Naive thymus-derived CD4-positive, alpha-beta T cell (primary cell): ENCODE measurements at regions not wholly inside any gene's neighbourhood (a gene's known extent, or its start where the extent isn't known, plus 50 kb on each side); places are given as distances from the start of the nearest gene placed in this dataset.
"Not testable (repeated sequence)": the region's sequence is repeated elsewhere in the genome, so short reads cannot be mapped to it uniquely, and the experiment has no call there.

Source experiments
- ATAC-seq: fragments of 150-1000 bp; cut with Tn5 transposase; 2 replicates; pipeline ENCODE4 v1.10.0; 2021; ENCODE audit warnings: mild to moderate bottlenecking, moderate library complexity
- CTCF ChIA-PET: fragments of 350-600 bp; sonication (Branson Sonifier 250); formaldehyde crosslinking; loops from one replicate; lab custom pipeline; 2021; ENCODE audit warnings: antibody characterized with exemption; lab: Charles Lee
- POLR2A ChIA-PET: fragments of 350-600 bp; sonication (Branson Sonifier 250); formaldehyde crosslinking; loops from one replicate; lab custom pipeline; 2021; ENCODE audit warnings: antibody characterized with exemption, inconsistent platforms; lab: Charles Lee
- DNase-seq, 9 donors: peaks; one replicate each; pipeline versions ENCODE4 v3.0.0 to v3.0.0-alpha.2; 2020 to 2022; ENCODE audit warnings: mixed read lengths in 1 of 9
- H3K27ac ChIP-seq: one replicate; pipeline ENCODE4 v1.7.0; 2013; ENCODE audit warnings: mild to moderate bottlenecking, low read depth, low read length, moderate library complexity
- H3K27me3 ChIP-seq, 2 donors: one replicate each; pipeline ENCODE4 v1.7.0; 2013; ENCODE audit warnings: low read length in 2 of 2, mild to moderate bottlenecking in 2 of 2, moderate library complexity in 2 of 2; ENCODE audit not compliant: control insufficient read depth in 2 of 2, insufficient read depth in 2 of 2
- H3K36me3 ChIP-seq, 3 experiments: 1 replicate in 2 of 3; 2 replicates in 1 of 3; pipeline ENCODE4 v1.7.0; 2013; ENCODE audit warnings: low read length in 3 of 3, mild to moderate bottlenecking in 3 of 3, moderate library complexity in 1 of 3; ENCODE audit not compliant: insufficient read depth in 3 of 3, control insufficient read depth in 2 of 3
- H3K4me1 ChIP-seq, 2 donors: one replicate each; pipeline ENCODE4 v1.7.0; 2013; ENCODE audit warnings: low read length in 2 of 2, mild to moderate bottlenecking in 2 of 2, moderate library complexity in 1 of 2; ENCODE audit not compliant: control insufficient read depth in 2 of 2, insufficient read depth in 2 of 2
- H3K4me3 ChIP-seq: 2 replicates; pipeline ENCODE4 v1.7.0; 2013; ENCODE audit warnings: mild to moderate bottlenecking, low read length
- H3K9me3 ChIP-seq, 3 experiments: 1 replicate in 2 of 3; 2 replicates in 1 of 3; pipeline ENCODE4 v1.7.0; 2013; ENCODE audit warnings: low read length in 3 of 3; ENCODE audit not compliant: control insufficient read depth in 2 of 3
- H3K27ac Mint-ChIP-seq, 9 donors: one replicate each; pipeline ENCODE4 v1.8.0; 2020 to 2022; ENCODE audit warnings: mixed read lengths in 9 of 9, mild to moderate bottlenecking in 8 of 9, moderate library complexity in 5 of 9, inconsistent platforms in 2 of 9
- H3K27me3 Mint-ChIP-seq, 5 donors: one replicate each; pipeline ENCODE4 v1.8.0; 2021 to 2022; ENCODE audit warnings: mixed read lengths in 5 of 5, mild to moderate bottlenecking in 1 of 5
- H3K36me3 Mint-ChIP-seq, 5 donors: one replicate each; pipeline ENCODE4 v1.8.0; 2020 to 2022; ENCODE audit warnings: mixed read lengths in 5 of 5, mild to moderate bottlenecking in 3 of 5, inconsistent platforms in 1 of 5
- H3K4me1 Mint-ChIP-seq, 7 donors: one replicate each; pipeline ENCODE4 v1.8.0; 2020 to 2022; ENCODE audit warnings: mixed read lengths in 7 of 7, mild to moderate bottlenecking in 3 of 7, inconsistent platforms in 1 of 7
- H3K4me3 Mint-ChIP-seq, 10 donors: one replicate each; pipeline ENCODE4 v1.8.0; 2020 to 2022; ENCODE audit warnings: mild to moderate bottlenecking in 10 of 10, mixed read lengths in 10 of 10, moderate library complexity in 6 of 10, inconsistent platforms in 2 of 10
- H3K9me3 Mint-ChIP-seq, 11 donors: one replicate each; pipeline ENCODE4 v1.8.0; 2020 to 2022; ENCODE audit warnings: mixed read lengths in 11 of 11, mild to moderate bottlenecking in 4 of 11, inconsistent platforms in 1 of 11, moderate library complexity in 1 of 11
- intact Hi-C, 2 donors: fragments of 100-400 bp; cut with micrococcal nuclease; formaldehyde crosslinking; loops; one replicate each; pipeline ENCODE4 v1.15.1; 2023

GRCh38 chr7:119640326-119640725 lies 632.6 kb upstream of the KCND2 start:
- Mint-ChIP-seq H3K36me3 (no peaks in the 10 kb centered on the region), H3K27ac (no peak overlapping the region), H3K4me3 (no peak overlapping the region), H3K27me3 (no peaks in the 10 kb centered on the region), H3K4me1 (no peaks in the 10 kb centered on the region), H3K9me3 (peaks cover 2 to 36% (median 13%) of the 10 kb centered on the region in 11 donors)
- ChIA-PET POLR2A (no interaction called here), CTCF (no interaction called here)
- H3K4me3 ChIP-seq: no peak overlapping the region
- no peaks in the 10 kb centered on the region for H3K27me3 ChIP-seq
- DNase-seq: no peak
- H3K4me1 ChIP-seq: no peaks in the 10 kb centered on the region
- intact Hi-C loops: no loop called here
- H3K9me3 ChIP-seq: no peaks in the 10 kb centered on the region
- no peaks in the 10 kb centered on the region for H3K36me3 ChIP-seq
- no peak overlapping the region for H3K27ac ChIP-seq
- no peak for ATAC-seq

- CTCF ChIA-PET: no interaction called here
- intact Hi-C loops: no loop called here
These were observed 632.1 kb upstream of the KCND2 start for GRCh38 chr7:119640861-119641260.

DNA sequence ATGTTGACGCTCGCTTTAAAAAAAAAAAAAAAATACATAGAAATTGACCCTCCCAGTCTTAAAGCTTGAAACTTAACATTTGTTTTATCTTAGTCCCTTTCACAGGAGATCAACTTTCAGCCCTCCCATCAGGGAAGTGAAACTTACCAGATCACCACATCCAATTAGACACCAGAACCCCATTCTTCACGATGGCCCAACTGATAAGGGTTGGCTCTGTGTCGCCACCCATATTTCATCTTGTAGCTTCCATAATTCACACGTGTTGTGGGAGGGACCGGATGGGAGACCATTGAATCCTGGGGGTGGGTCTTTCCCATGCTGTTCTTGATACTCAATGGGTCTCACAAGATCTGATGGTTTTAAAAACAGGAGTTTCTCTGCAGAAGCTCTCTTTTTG lies 629.4 kb upstream of the KCND2 start:
- H3K36me3 Mint-ChIP-seq: no peaks in the 10 kb centered on the region
- no peaks in the 10 kb centered on the region for H3K27me3 Mint-ChIP-seq
- ChIA-PET POLR2A (no interaction called here), CTCF (no interaction called here)
- H3K4me1 Mint-ChIP-seq: no peaks in the 10 kb centered on the region
- DNase-seq (no peak), ATAC-seq (no peak)
- Histone ChIP-seq H3K27ac (no peak overlapping the region), H3K4me1 (no peaks in the 10 kb centered on the region), H3K4me3 (no peak overlapping the region), H3K9me3 (no peaks in the 10 kb centered on the region), H3K27me3 (no peaks in the 10 kb centered on the region), H3K36me3 (no peaks in the 10 kb centered on the region)
- intact Hi-C loops: no loop called here
- H3K9me3 Mint-ChIP-seq: peaks cover 4 to 26% (median 10%) of the 10 kb centered on the region in 11 donors
- no peak overlapping the region for H3K27ac Mint-ChIP-seq
- H3K4me3 Mint-ChIP-seq: no peak overlapping the region

More at GRCh38 chr7:119640861-119641260, 632.1 kb upstream of the KCND2 start:
- H3K36me3 ChIP-seq: no peaks in the 10 kb centered on the region
- no peaks in the 10 kb centered on the region for H3K4me1 ChIP-seq
- Mint-ChIP-seq H3K9me3 (peaks cover 3 to 38% (median 13%) of the 10 kb centered on the region in 11 donors), H3K27me3 (no peaks in the 10 kb centered on the region), H3K36me3 (no peaks in the 10 kb centered on the region), H3K4me1 (no peaks in the 10 kb centered on the region), H3K27ac (no peak overlapping the region), H3K4me3 (no peak overlapping the region)
- ATAC-seq: no peak
- no peak overlapping the region for H3K4me3 ChIP-seq
- no peak overlapping the region for H3K27ac ChIP-seq
- no peak for DNase-seq
- no peaks in the 10 kb centered on the region for H3K9me3 ChIP-seq
- H3K27me3 ChIP-seq: no peaks in the 10 kb centered on the region
- POLR2A ChIA-PET: no interaction called here

DNA sequence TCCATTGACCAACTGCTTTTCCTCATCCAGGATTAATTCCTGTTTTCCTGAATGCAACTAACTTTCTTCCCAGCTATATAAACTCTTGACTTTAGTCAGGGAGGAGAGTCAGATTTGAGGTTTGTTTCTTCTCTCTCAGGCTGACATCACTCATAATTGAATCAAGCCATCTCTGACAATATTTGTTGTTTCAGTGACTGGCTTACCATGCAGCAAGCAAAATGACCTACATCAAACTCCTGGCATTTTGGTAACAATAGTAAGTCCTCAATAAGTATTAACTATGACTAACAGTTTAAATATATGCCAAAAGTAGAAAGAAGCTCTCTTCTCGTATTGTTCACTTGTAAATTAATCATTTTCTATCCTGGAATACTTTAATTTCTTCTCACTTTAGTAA lies 625.7 kb upstream of the KCND2 start:
- no peak overlapping the region for H3K4me3 Mint-ChIP-seq
- ChIA-PET POLR2A (no interaction called here), CTCF (no interaction called here)
- no peaks in the 10 kb centered on the region for H3K4me1 ChIP-seq
- H3K27ac ChIP-seq: no peak overlapping the region
- intact Hi-C loops: no loop called here
- no peaks in the 10 kb centered on the region for H3K4me1 Mint-ChIP-seq
- H3K27ac Mint-ChIP-seq: no peak overlapping the region
- no peak overlapping the region for H3K4me3 ChIP-seq
- no peaks in the 10 kb centered on the region for H3K9me3 ChIP-seq
- H3K36me3 ChIP-seq: no peaks in the 10 kb centered on the region
- H3K27me3 Mint-ChIP-seq: no peaks in the 10 kb centered on the region
- peaks cover 2 to 17% (median 7%) of the 10 kb centered on the region in 11 donors for H3K9me3 Mint-ChIP-seq
- ATAC-seq (no peak), DNase-seq (no peak)
- H3K27me3 ChIP-seq: no peaks in the 10 kb centered on the region
- no peaks in the 10 kb centered on the region for H3K36me3 Mint-ChIP-seq

- H3K27me3 Mint-ChIP-seq, ATAC-seq, H3K36me3 ChIP-seq, H3K9me3 ChIP-seq, CTCF ChIA-PET, H3K27me3 ChIP-seq, H3K4me1 Mint-ChIP-seq, DNase-seq, H3K4me3 Mint-ChIP-seq, H3K4me3 ChIP-seq, H3K4me1 ChIP-seq, H3K27ac ChIP-seq, intact Hi-C loops, H3K36me3 Mint-ChIP-seq, H3K27ac Mint-ChIP-seq, POLR2A ChIA-PET: not testable (repeated sequence)
- peaks cover 0 to 17% (median 8%) of the 10 kb centered on the region in 11 donors for H3K9me3 Mint-ChIP-seq
These were observed 624.2 kb upstream of the KCND2 start for GRCh38 chr7:119648752-119649151.

DNA sequence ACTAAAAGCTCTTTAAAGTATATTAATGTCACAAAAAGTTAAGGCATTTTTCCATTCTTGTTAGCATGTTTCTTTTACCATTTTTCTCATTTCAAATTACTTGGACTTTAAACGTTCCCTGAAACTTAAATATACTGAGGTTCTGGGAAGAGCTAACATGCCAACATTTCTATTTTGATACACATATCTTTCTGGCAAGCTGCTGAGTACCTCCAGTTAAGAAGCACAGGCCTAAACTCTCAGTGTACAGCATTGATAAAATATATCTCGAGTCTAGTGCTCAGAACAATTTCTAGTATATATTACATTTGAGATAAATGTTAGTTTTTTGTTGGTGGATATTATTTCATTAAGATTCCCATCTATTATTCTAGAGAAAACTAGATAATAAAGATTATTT lies 612.9 kb upstream of the KCND2 start:
- POLR2A ChIA-PET: no interaction called here
- intact Hi-C loops: no loop called here
- peaks cover 0 to 20% (median 2%) of the 10 kb centered on the region in 11 donors for H3K9me3 Mint-ChIP-seq
- no peaks in the 10 kb centered on the region for H3K27me3 Mint-ChIP-seq
- H3K4me3 Mint-ChIP-seq: no peak overlapping the region
- H3K4me1 ChIP-seq: no peaks in the 10 kb centered on the region
- H3K36me3 Mint-ChIP-seq: no peaks in the 10 kb centered on the region
- no peaks in the 10 kb centered on the region for H3K4me1 Mint-ChIP-seq
- DNase-seq (no peak), ATAC-seq (no peak)
- no peak overlapping the region for H3K4me3 ChIP-seq
- CTCF ChIA-PET: no interaction called here
- H3K9me3 ChIP-seq: no peaks in the 10 kb centered on the region
- no peaks in the 10 kb centered on the region for H3K27me3 ChIP-seq
- no peaks in the 10 kb centered on the region for H3K36me3 ChIP-seq
- H3K27ac ChIP-seq: no peak overlapping the region
- H3K27ac Mint-ChIP-seq: no peak overlapping the region

GRCh38 chr7:119664601-119665000 lies 608.4 kb upstream of the KCND2 start:
- no peak overlapping the region for H3K4me3 ChIP-seq
- POLR2A ChIA-PET: no interaction called here
- no peak overlapping the region for H3K27ac Mint-ChIP-seq
- no peaks in the 10 kb centered on the region for H3K27me3 Mint-ChIP-seq
- DNase-seq (no peak), ATAC-seq (no peak)
- CTCF ChIA-PET: no interaction called here
- H3K4me1 ChIP-seq: no peaks in the 10 kb centered on the region
- no peaks in the 10 kb centered on the region for H3K9me3 ChIP-seq
- intact Hi-C loops: no loop called here
- H3K4me3 Mint-ChIP-seq: no peak overlapping the region
- H3K36me3 ChIP-seq: no peaks in the 10 kb centered on the region
- no peak overlapping the region for H3K27ac ChIP-seq
- H3K27me3 ChIP-seq: no peaks in the 10 kb centered on the region
- H3K9me3 Mint-ChIP-seq: peaks cover 0 to 27% (median 6%) of the 10 kb centered on the region in 11 donors
- H3K4me1 Mint-ChIP-seq: no peaks in the 10 kb centered on the region
- no peaks in the 10 kb centered on the region for H3K36me3 Mint-ChIP-seq
